HepG2 (cell line): ENCODE measurements at regions not wholly inside any gene's neighbourhood (a gene's known extent, or its start where the extent isn't known, plus 50 kb on each side); places are given as distances from the start of the nearest gene placed in this dataset.

Experiments used
- ATAC-seq: fragments of 200-7000 bp; cut with Tn5 transposase; 3 replicates; pipeline ENCODE4 v1.9.1; 2020; ENCODE audit warnings: mild to moderate bottlenecking, moderate library complexity
- BruUV-seq: library from RNA; stranded (reverse); fragments of 400-500 nt; replicated peaks from 2 replicates; lab custom pipeline; 2021; lab: Mats Ljungman, UMichigan
- CTCF ChIA-PET: fragments of 300-600 bp; formaldehyde crosslinking; extraction: SDS; loops from one replicate; lab custom pipeline; 2021; ENCODE audit warnings: low total read pairs, inconsistent platforms, low intra/inter-chr PET ratio; lab: Yijun Ruan, JAX
- POLR2A ChIA-PET: fragments of 350-600 bp; sonication (Branson Sonifier 250); formaldehyde crosslinking; loops from one replicate; lab custom pipeline; 2020; ENCODE audit warnings: antibody characterized with exemption, inconsistent platforms; lab: Yijun Ruan, JAX
- DNase-seq: peaks from one replicate; pipeline ENCODE4 v3.0.0-alpha.2; 2015; ENCODE audit warnings: low spot score
- FAIRE-seq: peaks from 3 replicates; lab custom pipeline; 2011; peaks lifted over from hg19 to GRCh38; lab: Jason Lieb, UNC
- H2AFZ ChIP-seq: one replicate; pipeline ENCODE4 v1.6.1; 2011; ENCODE audit warnings: low read length, inconsistent platforms
- H3K27ac ChIP-seq: fragments of 300-600 bp; 3 replicates; pipeline ENCODE4 v1.8.0; 2011; ENCODE audit warnings: mixed run types, mild to moderate bottlenecking, mixed read lengths, low read length, inconsistent platforms; ENCODE audit not compliant: insufficient read depth; ENCODE audit errors: extremely low read length
- H3K27me3 ChIP-seq, 2 experiments: fragments of 200-600 bp in 1 of 2; 2 replicates in 1 of 2; 3 replicates in 1 of 2; pipeline versions ENCODE4 v1.6.0 to v1.8.0; 2011; ENCODE audit warnings: low read length in 2 of 2, mild to moderate bottlenecking in 2 of 2, moderate library complexity in 2 of 2, inconsistent platforms in 1 of 2; ENCODE audit not compliant: insufficient read depth in 2 of 2, control insufficient read depth in 1 of 2
- H3K36me3 ChIP-seq, 2 experiments: fragments of 200-600 bp in 1 of 2; replicated peaks in 1 of 2; 2 replicates in 1 of 2; 3 replicates in 1 of 2; pipeline versions ENCODE4 v1.5.1 to v1.8.0; 2011; ENCODE audit warnings: low read length in 2 of 2, inconsistent platforms in 1 of 2; ENCODE audit not compliant: insufficient read depth in 2 of 2, control insufficient read depth in 1 of 2
- H3K4me1 ChIP-seq: 2 replicates; pipeline ENCODE4 v1.5.1; 2012; ENCODE audit warnings: low read length, inconsistent platforms; ENCODE audit not compliant: insufficient read depth
- H3K4me2 ChIP-seq: 2 replicates; pipeline ENCODE4 v1.6.0; 2011; ENCODE audit warnings: low read depth, low read length, inconsistent platforms
- H3K4me3 ChIP-seq, 3 experiments: fragments of 200-600 bp in 1 of 3; sonication (generic), shearing (Covaris generic) in 1 of 3; replicated peaks in 1 of 3; 2 replicates each; pipeline ENCODE4 v1.5.1; 2011 to 2016; ENCODE audit warnings: low read length in 3 of 3, inconsistent platforms in 2 of 3, low read depth in 2 of 3, mild to moderate bottlenecking in 2 of 3, control low read depth in 1 of 3, mixed read lengths in 1 of 3; ENCODE audit not compliant: insufficient read depth in 1 of 3
- H3K79me2 ChIP-seq: one replicate; pipeline ENCODE4 v1.6.1; 2011; ENCODE audit warnings: low read length, inconsistent platforms; ENCODE audit not compliant: insufficient read depth
- H3K9ac ChIP-seq: 2 replicates; pipeline ENCODE4 v1.6.0; 2011; ENCODE audit warnings: mild to moderate bottlenecking, low read depth, low read length, inconsistent platforms; ENCODE audit not compliant: insufficient read depth
- H3K9me3 ChIP-seq: 2 replicates; pipeline ENCODE4 v1.5.1; 2012; ENCODE audit warnings: mild to moderate bottlenecking, low read length
- H4K20me1 ChIP-seq: 2 replicates; pipeline ENCODE4 v1.6.0; 2011; ENCODE audit warnings: inconsistent platforms, mild to moderate bottlenecking, low read length, moderate library complexity; ENCODE audit not compliant: insufficient read depth
- ARID2 ChIP-seq: sonication (generic); formaldehyde crosslinking; IDR thresholded peaks from 2 replicates; pipeline ENCODE4 v1.8.1; 2022; ENCODE audit warnings: mild to moderate bottlenecking, missing genetic modification reagents, borderline replicate concordance
- ATF7 ChIP-seq, 2 experiments: fragments of 450-650 bp in 1 of 2; sonication (generic) in 1 of 2; formaldehyde crosslinking in 1 of 2; IDR thresholded peaks; 2 replicates each; pipeline versions ENCODE4 v1.4.0 to v1.6.1; 2016 to 2020; ENCODE audit warnings: antibody characterized with exemption in 1 of 2, mild to moderate bottlenecking in 1 of 2, missing genetic modification reagents in 1 of 2
- ATRX ChIP-seq: sonication (generic); formaldehyde crosslinking; IDR thresholded peaks from 2 replicates; pipeline ENCODE4 v1.4.0; 2020; ENCODE audit warnings: missing genetic modification reagents, borderline replicate concordance
- CERS6 ChIP-seq: sonication (generic); formaldehyde crosslinking; IDR thresholded peaks from 2 replicates; pipeline ENCODE4 v1.5.0; 2020; ENCODE audit warnings: missing genetic modification reagents
- HNF4G ChIP-seq, 2 experiments: sonication (generic) in 1 of 2; formaldehyde crosslinking in 1 of 2; IDR thresholded peaks; 2 replicates each; pipeline versions ENCODE4 v1.4.0 to v1.6.1; 2011 to 2020; ENCODE audit warnings: borderline replicate concordance in 2 of 2, low read depth in 2 of 2, mild to moderate bottlenecking in 2 of 2, low read length in 1 of 2, missing genetic modification reagents in 1 of 2, moderate library complexity in 1 of 2
- JUNB ChIP-seq: sonication (generic); formaldehyde crosslinking; IDR thresholded peaks from 2 replicates; pipeline ENCODE4 v1.8.0; 2022; ENCODE audit warnings: missing genetic modification reagents, mild to moderate bottlenecking, borderline replicate concordance
- RCOR2 ChIP-seq: IDR thresholded peaks from 2 replicates; pipeline ENCODE4 v1.6.1; 2016; ENCODE audit warnings: missing biosample characterization, missing genetic modification reagents
- SAP130 ChIP-seq: IDR thresholded peaks from 2 replicates; pipeline ENCODE4 v1.6.1; 2016; ENCODE audit warnings: low read depth
- SIN3A ChIP-seq: IDR thresholded peaks from 2 replicates; pipeline ENCODE4 v1.6.1; 2011; ENCODE audit warnings: low read depth, mild to moderate bottlenecking, control low read depth, low read length, borderline replicate concordance
- SYNCRIP ChIP-seq: fragments of 200-400 bp; formaldehyde crosslinking; IDR thresholded peaks from 2 replicates; pipeline ENCODE4 v1.6.1; 2018; ENCODE audit warnings: mild to moderate bottlenecking, low read depth, low read length; ENCODE audit not compliant: insufficient read depth
- ZNF24 ChIP-seq: fragments of 450-650 bp; IDR thresholded peaks from 2 replicates; pipeline ENCODE4 v1.6.1; 2017; ENCODE audit warnings: antibody characterized with exemption, mild to moderate bottlenecking
- ZNF451 ChIP-seq: sonication (generic); formaldehyde crosslinking; IDR thresholded peaks from 2 replicates; pipeline ENCODE4 v1.5.0; 2020; ENCODE audit warnings: mild to moderate bottlenecking, missing genetic modification reagents
- ZNF562 ChIP-seq: sonication (generic); formaldehyde crosslinking; IDR thresholded peaks from 2 replicates; pipeline ENCODE4 v1.8.0; 2022; ENCODE audit warnings: missing genetic modification reagents, borderline replicate concordance
- ZNF674 ChIP-seq: sonication (generic); formaldehyde crosslinking; IDR thresholded peaks from 2 replicates; pipeline ENCODE4 v1.5.0; 2020; ENCODE audit warnings: low read depth, mild to moderate bottlenecking, missing genetic modification reagents
- WGBS: methylation state at CpG from one replicate; pipeline ENCODE4 v1.1.6; 2017; ENCODE audit warnings: low lambda C conversion rate; 5-methylcytosine and 5-hydroxymethylcytosine counted together
- in situ Hi-C: cut with HindIII; loops from 2 replicates; pipeline ENCODE4 v1.10.0; 2017; ENCODE audit warnings: low pct_unique_long_range_greater_than_20kb; ENCODE audit not compliant: extremely low pct_ligation_motif_present
- intact Hi-C: fragments of 100-400 bp; cut with micrococcal nuclease; formaldehyde crosslinking; loops from one replicate; pipeline ENCODE4 v1.10.0; 2022; ENCODE audit not compliant: unreplicated experiment
- TF ChIP-seq, protein P1 (sequence below): IDR thresholded peaks from 2 replicates; pipeline ENCODE4 v1.6.1; 2018; ENCODE audit warnings: missing genetic modification reagents, mild to moderate bottlenecking, missing compliant biosample characterization
- TF ChIP-seq, protein P2 (sequence below): sonication (generic); formaldehyde crosslinking; IDR thresholded peaks from 2 replicates; pipeline ENCODE4 v1.4.0; 2020; ENCODE audit warnings: low read depth, mild to moderate bottlenecking, missing genetic modification reagents

DNA sequence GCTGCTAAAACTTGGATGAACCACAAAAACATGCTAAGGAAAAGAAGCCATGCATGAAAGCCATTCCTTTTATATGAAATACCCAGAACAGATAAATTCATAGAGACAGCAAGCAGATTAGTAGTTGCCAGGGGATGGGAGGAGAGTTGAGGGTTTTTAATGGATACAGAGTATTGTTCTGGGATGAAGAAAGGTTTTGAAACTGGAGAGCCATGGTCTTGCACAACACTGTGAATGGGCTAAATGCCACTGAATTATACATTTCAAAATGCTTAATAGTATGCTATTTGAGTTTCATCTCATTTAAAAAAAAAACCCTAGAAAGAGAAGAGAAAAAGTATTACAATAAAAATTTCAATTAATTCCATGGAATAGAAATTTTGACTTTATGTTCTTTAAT, 154.3 kb downstream of the GNAT3 start (continued):
- no peak for TF ChIP-seq ZNF562 (CRISPR knock-in tag)
- TF ChIP-seq ZNF674 (CRISPR knock-in tag), result no peak
- no peak for TF ChIP-seq HNF4G (IDR thresholded peaks at IDR 0.05; ENCODE audit: borderline replicate concordance, low read depth, low read length)
- no peak for TF ChIP-seq HNF4G (CRISPR knock-in tag; IDR thresholded peaks at IDR 0.05; ENCODE audit: borderline replicate concordance, low read depth)
- TF ChIP-seq, protein P1, sequence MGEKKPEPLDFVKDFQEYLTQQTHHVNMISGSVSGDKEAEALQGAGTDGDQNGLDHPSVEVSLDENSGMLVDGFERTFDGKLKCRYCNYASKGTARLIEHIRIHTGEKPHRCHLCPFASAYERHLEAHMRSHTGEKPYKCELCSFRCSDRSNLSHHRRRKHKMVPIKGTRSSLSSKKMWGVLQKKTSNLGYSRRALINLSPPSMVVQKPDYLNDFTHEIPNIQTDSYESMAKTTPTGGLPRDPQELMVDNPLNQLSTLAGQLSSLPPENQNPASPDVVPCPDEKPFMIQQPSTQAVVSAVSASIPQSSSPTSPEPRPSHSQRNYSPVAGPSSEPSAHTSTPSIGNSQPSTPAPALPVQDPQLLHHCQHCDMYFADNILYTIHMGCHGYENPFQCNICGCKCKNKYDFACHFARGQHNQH (CRISPR knock-in tag), result no peak
- TF ChIP-seq SAP130, result no peak
- no peak for TF ChIP-seq ARID2
- TF ChIP-seq, protein P2, sequence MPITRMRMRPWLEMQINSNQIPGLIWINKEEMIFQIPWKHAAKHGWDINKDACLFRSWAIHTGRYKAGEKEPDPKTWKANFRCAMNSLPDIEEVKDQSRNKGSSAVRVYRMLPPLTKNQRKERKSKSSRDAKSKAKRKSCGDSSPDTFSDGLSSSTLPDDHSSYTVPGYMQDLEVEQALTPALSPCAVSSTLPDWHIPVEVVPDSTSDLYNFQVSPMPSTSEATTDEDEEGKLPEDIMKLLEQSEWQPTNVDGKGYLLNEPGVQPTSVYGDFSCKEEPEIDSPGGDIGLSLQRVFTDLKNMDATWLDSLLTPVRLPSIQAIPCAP, result no peak

DNA sequence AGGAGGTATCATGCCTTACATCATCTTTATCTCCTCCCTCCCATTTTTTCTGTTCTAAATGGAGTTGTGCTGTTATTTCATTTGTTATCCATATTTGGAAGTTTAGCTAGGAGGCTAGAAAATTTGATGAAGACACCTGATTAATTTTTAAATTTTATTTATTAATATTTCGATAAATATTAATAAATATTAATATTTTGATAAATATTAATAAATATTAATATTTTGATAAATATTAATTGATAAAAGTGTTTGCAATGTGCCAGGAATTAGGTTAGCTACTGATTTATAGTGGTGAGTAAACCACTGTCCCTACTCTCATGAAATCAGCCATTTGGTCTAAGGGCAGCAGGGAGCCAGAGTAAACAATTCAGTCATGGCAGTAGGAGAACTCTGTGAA, 161.4 kb downstream of the GNAT3 start:
- Histone ChIP-seq H3K27me3 (no peaks in the 10 kb centered on the region), H3K27ac (no peak overlapping the region), H3K36me3 (no peaks in the 10 kb centered on the region), H3K4me3 (no peak overlapping the region), H3K4me2 (no peak overlapping the region), H3K9me3 (no peaks in the 10 kb centered on the region), H3K79me2 (no peaks in the 10 kb centered on the region), H2AFZ (no peak overlapping the region), H4K20me1 (no peaks in the 10 kb centered on the region), H3K4me1 (no peaks in the 10 kb centered on the region), H3K9ac (no peak overlapping the region)
- POLR2A ChIA-PET, result no interaction called here
- CTCF ChIA-PET, result no interaction called here
- ATAC-seq (no peak), DNase-seq (no peak), FAIRE-seq (no peak)
- BruUV-seq, result no TSS peak
- WGBS, result 2% methylated on average over 1 of the region's 1 CpG
- intact Hi-C loops (no loop called here), in situ Hi-C loops (no loop called here)
- no peak for TF ChIP-seq ZNF24
- TF ChIP-seq RCOR2 (CRISPR knock-in tag), result no peak
- TF ChIP-seq ATRX (CRISPR knock-in tag), result no peak
- no peak for TF ChIP-seq CERS6 (CRISPR knock-in tag)
- no peak for TF ChIP-seq ZNF451 (CRISPR knock-in tag)
- no peak for TF ChIP-seq SYNCRIP
- TF ChIP-seq SIN3A, result no peak
- TF ChIP-seq JUNB (CRISPR knock-in tag), result no peak
- TF ChIP-seq ATF7 (IDR thresholded peaks at IDR 0.05), result no peak
- TF ChIP-seq ATF7 (CRISPR knock-in tag; IDR thresholded peaks at IDR 0.05), result no peak
